HG02938 (cell line): ENCODE measurements at regions not wholly inside any gene's neighbourhood (a gene's known extent, or its start where the extent isn't known, plus 50 kb on each side); places are given as distances from the start of the nearest gene placed in this dataset.
"Not testable (repeated sequence)": the region's sequence is repeated elsewhere in the genome, so short reads cannot be mapped to it uniquely, and the experiment has no call there.

Experiments
- ATAC-seq: cut with Tn5 transposase; IDR thresholded peaks from one replicate; pipeline ENCODE4 v1.9.1; 2021; ENCODE audit warnings: mild to moderate bottlenecking, moderate library complexity; ENCODE audit not compliant: unreplicated experiment

GRCh38 chr18:42530276-42530675, 575.2 kb downstream of the PIK3C3 start:
- no peak for ATAC-seq

- no peak for ATAC-seq
Measured at GRCh38 chr18:42532119-42532518, 577.1 kb downstream of the PIK3C3 start.

DNA sequence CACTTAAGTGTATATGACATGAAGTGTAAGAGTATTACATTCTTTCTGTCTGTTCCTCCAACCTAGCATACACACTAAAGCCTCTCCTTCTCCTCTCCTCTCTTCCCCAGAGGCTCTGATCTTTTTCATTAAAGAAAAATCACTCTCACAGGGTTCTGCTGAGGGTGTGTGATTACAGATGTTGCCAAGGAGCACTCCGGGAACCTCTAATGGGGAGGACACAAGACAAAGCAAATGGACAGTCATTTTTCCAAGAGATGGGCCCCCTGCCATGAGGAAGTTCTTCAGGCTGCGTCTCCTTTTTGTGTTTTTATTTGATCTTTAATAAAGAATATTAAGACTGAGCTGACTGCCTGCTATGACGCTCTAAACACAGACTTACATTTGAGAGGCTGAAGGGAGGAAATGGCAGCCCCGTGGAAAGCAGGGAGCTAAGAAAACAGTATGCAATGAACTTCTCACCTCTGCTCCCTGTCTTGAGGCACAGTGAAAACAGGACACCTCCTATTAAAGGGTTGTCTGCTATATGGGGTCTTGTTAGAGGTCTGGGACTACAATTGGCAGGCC, 578.1 kb downstream of the PIK3C3 start:
- ATAC-seq, result no peak

GRCh38 chr18:42533616-42534015, 578.6 kb downstream of the PIK3C3 start:
- no peak for ATAC-seq

GRCh38 chr18:42534313-42534712, 579.3 kb downstream of the PIK3C3 start:
- no peak for ATAC-seq

GRCh38 chr18:42536442-42536841, 579.0 kb downstream of the RIT2 start:
- ATAC-seq, result no peak

GRCh38 chr18:42537291-42537690, 578.2 kb downstream of the RIT2 start:
- ATAC-seq, result no peak

DNA sequence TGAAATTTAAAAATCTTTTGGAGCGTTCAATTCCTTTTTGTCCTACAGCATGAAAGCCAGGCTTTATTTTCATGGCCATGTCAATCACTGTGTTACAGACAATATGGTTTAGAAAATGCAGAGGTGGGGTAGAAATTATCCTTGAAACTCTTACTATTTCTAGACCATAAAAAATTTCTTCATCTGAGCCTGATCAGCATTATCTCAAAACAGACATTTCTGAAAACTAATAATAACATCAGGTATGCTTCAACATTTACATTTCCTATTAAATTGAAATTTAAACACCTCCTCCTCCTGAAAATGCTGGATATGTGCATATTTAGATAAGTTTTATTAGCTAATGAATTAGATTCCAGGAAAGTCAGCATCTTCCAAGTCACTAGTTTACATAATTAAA, 570.6 kb downstream of the RIT2 start:
- no peak for ATAC-seq

GRCh38 chr18:42545825-42546224, 569.7 kb downstream of the RIT2 start:
- no peak for ATAC-seq

GRCh38 chr18:42548493-42548892, 567.0 kb downstream of the RIT2 start:
- ATAC-seq, result no peak

GRCh38 chr18:42549596-42549995, 565.9 kb downstream of the RIT2 start:
- no peak for ATAC-seq

DNA sequence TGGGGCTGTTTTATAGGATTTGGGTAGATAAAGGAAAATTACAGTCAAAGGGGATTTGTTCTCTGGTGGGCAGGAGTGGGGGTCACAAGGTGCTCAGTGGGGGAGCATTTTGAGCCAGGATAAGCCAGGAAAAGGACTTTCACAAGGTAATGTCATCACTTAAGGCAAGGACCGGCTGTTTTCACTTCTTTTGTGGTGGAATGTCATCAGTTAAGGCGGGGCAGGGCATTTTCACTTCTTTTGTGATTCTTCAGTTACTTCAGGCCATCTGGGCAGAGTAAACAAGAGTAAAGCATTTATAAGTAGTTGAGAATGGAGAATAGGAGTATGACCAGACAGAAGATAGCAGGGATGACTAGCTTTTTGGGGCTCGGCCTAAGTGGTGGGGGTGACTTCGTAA, 562.9 kb downstream of the RIT2 start:
- not testable (repeated sequence) for ATAC-seq

GRCh38 chr18:42559069-42559690, 556.3 kb downstream of the RIT2 start:
- no peak for ATAC-seq

DNA sequence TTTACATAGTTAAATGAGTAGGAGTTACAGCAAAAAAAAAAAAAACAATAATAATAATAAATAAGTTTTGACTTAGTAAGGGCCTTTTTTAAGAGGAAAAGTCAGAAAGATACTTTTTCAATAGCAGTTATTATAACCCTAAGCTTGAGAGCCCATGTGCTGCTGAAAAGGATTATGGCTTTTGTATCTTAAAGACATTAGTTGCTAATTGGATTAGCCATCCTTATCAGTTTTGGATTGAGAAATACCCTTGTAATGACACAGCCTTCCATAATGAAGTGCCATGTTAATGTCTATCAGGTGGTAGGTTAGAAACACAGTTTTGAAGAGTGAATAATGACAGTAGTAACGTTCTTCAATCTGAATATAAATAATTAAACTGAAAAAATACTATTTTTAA, 554.0 kb downstream of the RIT2 start:
- ATAC-seq, result no peak

DNA sequence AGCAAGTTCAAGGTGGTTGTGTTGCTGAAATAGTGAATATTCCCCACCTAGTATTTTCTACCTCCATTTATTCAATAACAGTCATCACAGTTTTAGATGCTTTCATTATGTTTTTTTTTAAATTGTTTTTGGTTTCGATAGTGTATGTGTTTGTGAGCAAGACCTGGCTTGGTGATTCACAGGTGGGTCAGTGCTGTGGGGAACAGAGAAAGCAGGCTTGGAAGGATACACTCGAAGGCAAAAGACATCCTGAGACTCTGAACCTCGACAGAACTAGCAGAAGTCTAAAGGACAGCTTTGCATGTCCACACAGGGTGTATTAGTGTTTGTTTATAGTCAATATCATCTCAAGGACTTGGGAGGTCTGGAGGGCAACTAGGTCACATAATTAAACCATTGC, 551.5 kb downstream of the RIT2 start:
- ATAC-seq, result no peak

GRCh38 chr18:42564761-42565160, 550.7 kb downstream of the RIT2 start:
- no peak for ATAC-seq

DNA sequence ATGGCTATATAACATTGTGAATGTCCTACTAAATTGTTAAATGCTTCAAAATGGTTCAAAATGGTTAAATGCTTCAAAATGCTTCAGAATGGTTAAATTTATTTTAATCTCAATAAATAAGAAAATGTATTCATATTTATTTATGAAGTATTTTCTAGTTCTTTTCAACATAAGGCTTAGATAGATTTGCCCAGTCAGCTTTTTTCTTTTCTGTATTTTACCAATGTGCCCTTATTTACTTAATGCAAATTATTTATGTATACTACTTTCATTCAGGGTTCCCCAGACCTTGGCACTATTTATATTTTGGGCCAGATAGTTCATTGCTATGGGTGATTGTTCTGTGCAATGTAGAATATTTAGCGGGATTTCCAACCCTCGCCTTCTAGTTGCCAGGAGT, 546.7 kb downstream of the RIT2 start:
- no peak for ATAC-seq

GRCh38 chr18:42574871-42575270, 540.6 kb downstream of the RIT2 start:
- ATAC-seq, result no peak

DNA sequence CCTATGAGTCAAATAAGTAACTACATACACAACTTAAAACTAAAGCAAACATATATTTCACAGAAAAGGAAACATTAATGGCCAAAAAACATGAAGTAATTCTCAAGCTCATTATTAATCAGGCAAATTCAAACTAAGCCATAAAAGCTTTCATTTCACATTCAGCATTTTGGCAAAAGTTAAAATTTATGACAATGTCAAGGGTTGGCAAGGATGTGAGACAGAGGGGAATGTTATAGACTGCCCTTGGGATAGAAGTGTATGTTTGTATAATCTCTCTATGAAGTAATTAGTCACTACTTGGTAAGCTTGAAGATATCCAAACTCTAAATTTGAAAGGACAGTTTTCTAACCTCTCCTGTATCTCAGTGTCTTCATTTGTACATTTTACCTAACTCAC, 539.4 kb downstream of the RIT2 start:
- no peak for ATAC-seq

DNA sequence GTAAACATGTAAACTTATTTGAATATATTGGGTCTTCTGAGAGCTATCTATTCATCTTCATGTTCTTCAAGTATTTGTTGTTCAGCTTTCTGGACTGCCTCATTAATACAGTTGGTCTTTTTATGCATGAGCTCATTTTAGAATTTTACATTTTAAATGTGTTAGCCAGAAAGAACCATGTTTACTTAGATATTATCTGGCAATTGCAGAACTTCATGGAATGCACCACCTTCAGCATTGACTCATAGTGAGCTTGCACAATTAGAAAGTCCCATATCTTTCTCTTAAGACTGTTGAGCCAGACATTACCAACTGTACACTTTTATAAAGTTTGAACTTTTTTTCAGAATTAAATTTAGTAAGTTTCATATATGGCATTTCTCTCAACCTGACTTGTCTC, 536.7 kb downstream of the RIT2 start:
- ATAC-seq, result no peak

DNA sequence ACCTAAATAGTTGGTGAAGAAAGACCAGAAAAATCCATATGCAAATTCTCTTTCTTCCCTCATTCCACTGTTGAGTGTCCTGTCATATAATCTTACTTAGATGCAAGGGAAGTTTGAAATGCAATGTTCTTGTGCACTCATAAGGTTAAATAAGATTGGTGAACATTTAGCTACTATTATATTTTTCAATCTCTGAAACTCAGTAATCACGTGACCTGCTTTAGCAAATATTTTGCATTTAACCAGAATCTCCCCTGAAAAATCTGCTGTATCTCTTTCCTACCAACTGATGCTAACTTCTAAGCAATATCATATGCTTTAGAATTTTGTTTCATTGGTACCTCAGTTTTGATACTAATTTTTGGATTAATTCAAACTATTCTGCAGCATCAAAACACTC, 533.2 kb downstream of the RIT2 start:
- ATAC-seq, result no peak

DNA sequence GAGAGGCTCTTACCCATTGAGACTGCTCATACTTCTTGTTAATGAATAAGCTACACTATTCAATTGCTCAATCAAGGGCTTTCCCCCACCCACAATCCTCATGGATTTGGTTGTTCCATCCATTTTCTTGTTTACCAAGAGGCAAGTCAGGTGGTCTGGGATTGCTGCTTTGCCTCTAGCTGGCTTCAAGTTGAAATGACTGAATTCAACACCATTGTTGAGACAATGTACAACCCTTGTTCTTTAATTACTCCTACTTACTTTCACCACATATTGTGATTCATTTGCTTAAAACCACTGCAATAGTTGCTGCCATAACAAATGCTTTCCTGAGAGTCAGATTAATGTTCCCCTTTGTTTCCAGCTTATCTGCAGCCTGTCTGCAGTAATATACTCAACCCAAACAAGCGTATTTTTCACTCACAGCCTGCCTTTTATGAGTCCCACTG, 532.2 kb downstream of the RIT2 start:
- ATAC-seq, result no peak

GRCh38 chr18:42586601-42587000, 528.9 kb downstream of the RIT2 start:
- ATAC-seq, result no peak
